ENCODE measurements at regions not wholly inside any gene's neighbourhood (a gene's known extent, or its start where the extent isn't known, plus 50 kb on each side); places are given as distances from the start of the nearest gene placed in this dataset.
"Not testable (repeated sequence)": the region's sequence is repeated elsewhere in the genome, so short reads cannot be mapped to it uniquely, and the experiment has no call there.

- no peak for DNase-seq
Measured at GRCh38 chr10:81135851-81136250, 598.1 kb downstream of the SH2D4B start.

DNA sequence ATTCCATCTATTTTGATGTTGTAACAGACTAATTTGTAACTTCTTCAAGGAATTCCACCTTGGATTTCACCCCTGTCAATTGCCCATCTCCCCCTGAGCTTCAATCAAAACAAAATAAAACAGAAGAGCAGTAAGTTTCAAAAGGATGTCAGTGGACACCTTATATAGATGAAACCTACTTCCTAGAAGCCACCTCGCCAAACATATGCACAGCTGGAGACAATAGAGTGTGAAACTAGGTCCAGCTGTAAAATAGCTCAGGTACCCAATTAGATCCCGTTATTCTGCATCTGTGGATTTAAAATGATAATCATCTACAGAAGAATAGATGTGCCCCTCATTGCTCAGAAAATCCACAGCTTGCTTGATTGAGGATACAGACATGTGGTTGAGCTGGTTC lies 598.6 kb downstream of the SH2D4B start:
- no peak for DNase-seq

DNA sequence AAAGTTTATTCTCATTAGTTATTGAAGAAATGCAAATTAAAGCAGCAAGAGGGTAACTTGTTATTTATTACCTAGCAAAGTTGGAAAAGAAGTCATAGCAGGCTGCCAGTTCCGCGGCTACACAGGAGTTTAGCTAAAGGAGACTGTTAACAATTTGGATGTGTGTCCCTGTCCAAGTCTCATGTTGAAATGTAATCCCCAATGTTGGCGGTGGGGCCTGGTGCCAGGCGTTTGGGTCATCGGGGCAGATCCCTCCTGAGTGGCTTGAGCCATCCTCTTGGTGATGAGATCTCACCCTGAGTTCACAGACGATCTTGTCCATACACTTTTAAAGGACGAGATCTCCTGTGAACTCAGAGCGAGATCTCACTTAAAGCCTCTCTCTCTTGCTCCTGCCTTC lies 608.3 kb downstream of the SH2D4B start:
- no peak for DNase-seq

GRCh38 chr10:81146436-81146835 lies 608.7 kb downstream of the SH2D4B start:
- no peak for DNase-seq

- DNase-seq = no peak
Measured at GRCh38 chr10:81152656-81153055, 615.0 kb downstream of the SH2D4B start.

DNA sequence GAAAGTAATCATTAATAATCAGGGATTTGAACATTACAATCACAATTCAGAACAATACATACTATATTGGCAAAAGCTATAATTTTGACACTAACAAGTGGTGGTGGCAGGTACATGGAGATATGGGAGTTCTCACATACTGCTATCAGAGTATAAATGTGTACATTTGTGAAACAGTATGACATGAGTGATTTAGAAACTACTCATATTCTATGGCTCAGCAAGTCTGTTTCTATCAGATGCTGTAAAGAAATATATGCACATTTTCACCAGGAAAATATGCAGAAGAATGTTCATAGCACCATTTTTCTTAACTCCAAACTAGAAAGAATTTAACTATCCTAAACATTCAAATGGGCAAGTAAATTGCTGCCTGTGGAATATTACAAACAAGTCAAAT lies 620.0 kb downstream of the SH2D4B start:
- no peak for DNase-seq

GRCh38 chr10:81177651-81178244 lies 640.0 kb downstream of the SH2D4B start:
- DNase-seq = no peak

DNA sequence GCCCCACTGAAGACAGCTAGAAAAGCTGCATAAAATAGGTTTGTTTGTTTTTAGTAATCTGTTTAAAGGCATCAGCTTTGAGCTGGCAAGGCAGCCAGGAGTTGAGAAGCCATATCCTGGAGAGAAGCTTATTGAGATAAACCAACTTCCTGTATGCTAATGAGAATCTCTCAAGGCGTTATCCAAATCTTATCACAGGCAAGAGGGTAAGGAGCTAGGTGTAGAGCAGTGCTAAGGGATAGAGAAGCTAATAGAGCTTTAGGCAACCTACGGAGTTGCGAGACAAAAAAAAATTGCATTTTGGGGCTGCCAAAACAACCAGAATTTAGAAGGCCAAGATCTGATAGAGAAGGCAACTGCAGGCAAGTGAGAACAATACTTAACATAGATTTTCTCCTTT lies 641.6 kb downstream of the SH2D4B start:
- DNase-seq = no peak

DNA sequence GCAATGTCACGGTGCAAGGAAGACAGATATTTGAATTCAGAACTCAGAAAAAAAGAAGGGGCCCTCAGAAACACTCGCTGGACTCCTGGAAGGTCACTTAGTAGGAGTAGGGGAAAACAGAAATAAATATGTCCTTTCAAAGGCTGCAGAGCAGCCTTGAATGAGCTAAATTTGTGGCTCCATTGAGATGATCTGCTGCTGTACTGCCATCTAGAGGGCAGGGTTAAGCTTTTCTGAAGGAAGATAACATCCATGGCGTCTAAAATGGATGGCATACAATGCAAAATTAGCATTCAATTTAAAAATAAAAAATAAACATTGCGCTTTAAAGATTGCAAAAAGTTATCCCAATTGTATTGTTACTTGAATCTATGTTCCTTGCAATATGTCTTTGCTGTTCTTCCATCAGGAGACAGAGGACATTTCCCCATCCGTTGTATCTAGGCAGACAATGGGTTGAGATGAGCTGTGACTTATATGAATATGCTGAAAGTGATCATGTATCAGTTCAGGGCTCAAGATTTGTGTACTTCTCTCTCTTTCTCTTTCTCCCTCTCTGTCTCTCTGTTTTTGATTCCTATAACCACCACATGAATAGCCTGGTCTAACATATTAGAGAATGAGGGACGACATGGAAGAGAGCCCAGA lies 642.2 kb downstream of the SH2D4B start:
- DNase-seq = no peak

GRCh38 chr10:81182296-81182695 lies 644.6 kb downstream of the SH2D4B start:
- DNase-seq = no peak

DNA sequence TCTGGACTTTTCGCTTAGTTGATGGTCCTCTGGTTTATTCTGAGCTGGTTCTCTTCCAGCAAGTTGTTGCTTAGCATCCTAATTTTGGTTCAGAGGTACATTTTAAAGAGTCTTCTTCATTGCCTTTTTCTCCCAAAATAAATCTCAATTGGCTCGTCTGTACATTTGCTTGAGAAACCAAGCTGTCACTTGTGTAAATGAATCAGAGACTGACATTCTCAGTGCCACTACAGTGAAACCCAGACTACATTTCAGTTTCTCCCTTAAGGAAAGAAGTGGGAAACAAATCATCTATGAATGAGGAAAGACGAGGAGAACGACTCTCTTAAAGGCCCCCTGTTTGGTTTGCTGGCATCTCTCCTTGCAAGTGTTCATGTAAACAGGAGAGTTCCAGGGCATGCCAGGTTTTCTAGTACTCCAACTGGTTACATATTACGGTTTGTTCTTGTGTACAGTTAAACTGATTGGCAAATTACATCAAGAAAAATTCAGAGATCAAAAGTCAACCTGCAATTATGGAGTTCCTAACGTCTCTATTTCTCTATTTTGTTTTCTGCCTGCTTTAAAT lies 654.6 kb downstream of the SH2D4B start:
- no peak for DNase-seq

DNA sequence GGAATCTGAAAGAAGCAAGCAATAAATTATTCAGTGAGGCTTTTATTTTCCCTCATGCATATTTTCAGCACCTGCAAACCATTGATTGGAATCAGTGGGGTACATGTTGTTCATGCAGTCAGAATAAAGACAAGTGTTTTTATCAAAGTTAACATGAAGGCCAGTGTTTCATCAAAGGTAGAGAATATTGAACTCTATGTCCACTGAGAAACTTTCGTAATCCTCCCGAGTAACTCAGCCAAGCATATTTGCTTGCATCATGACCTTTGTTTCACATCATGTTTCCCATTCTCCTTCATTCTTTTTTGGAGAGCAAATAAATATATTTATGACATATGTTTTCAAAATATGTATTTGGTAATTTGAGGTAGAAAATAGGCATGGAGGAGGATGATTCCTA lies 663.1 kb downstream of the SH2D4B start:
- no peak for DNase-seq

- not testable (repeated sequence) for DNase-seq
Measured at GRCh38 chr10:81207359-81207758, 667.6 kb upstream of the NRG3 start.

GRCh38 chr10:81213370-81213769 lies 661.6 kb upstream of the NRG3 start:
- DNase-seq = no peak

DNA sequence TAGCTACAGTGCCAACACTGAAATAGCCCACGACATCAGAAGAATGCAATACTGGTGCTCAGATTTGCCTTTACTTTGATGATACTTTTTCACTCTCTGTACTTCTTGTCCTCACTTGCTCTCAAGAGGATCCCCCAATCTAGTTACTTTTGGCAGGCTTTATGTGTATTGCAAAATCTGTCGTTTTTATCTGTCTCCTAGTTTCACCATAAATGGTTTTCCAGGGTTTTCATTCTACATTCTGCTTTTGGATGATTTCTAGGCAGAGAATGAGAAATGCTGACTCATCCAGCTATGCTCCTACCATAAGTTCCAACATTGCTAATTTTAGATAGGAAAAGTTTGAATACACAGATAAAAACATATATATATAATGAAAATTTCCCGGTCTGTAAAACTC lies 659.5 kb upstream of the NRG3 start:
- no peak for DNase-seq

GRCh38 chr10:81216949-81217348 lies 658.0 kb upstream of the NRG3 start:
- DNase-seq = no peak

GRCh38 chr10:81218307-81218706 lies 656.7 kb upstream of the NRG3 start:
- DNase-seq = no peak

GRCh38 chr10:81219758-81220157 lies 655.2 kb upstream of the NRG3 start:
- no peak for DNase-seq

- no peak for DNase-seq
Measured at GRCh38 chr10:81248886-81249285, 626.1 kb upstream of the NRG3 start.

DNA sequence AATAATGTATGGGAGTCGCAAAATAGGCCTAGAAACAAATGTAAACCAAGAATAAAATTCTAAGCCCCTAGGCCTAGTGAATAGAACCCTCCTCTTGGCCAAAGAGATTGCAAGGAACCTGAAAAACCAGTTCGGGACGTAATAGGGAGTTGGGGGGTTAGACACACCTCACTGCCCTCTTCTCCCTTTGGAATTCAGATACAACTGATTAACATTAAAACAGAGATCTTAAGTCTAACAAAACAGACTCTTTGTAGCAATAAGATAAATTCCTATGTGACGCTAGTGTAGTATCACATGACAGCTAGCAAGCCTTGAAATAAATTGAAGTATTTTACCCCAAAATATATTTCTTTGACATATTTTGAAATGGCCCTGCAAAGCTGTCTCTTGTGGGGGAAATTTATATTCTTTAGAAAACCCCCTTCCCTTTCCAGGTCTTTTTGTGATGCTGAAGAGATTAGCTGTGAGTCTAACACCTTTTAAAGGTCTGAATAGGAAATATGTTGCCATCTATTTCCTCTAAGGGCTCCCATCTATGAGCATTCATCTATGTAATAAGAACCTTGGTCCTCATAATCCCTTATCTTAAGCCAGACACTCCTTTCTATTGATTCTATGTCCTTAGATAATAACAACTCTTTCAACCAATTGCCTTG lies 623.4 kb upstream of the NRG3 start:
- DNase-seq = no peak

DNA sequence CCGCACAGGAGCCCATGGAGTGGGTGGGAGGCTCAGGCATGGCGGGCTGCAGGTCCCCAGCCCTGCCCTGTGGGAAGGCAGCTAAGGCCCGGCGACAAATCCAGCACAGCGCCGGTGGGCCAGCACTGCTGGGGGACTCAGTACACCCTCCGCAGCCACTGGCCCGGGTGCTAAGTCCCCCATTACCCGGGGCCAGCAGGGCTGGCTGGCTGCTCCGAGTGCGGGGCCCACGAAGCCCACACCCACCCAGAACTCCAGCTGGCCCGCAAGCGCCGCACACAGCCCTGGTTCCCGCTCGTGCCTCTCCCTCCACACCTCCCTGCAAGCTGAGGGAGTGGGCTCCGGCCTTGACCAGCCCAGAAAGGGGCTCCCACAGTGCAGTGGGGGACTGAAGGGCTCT lies 610.0 kb upstream of the NRG3 start:
- not testable (repeated sequence) for DNase-seq

DNA sequence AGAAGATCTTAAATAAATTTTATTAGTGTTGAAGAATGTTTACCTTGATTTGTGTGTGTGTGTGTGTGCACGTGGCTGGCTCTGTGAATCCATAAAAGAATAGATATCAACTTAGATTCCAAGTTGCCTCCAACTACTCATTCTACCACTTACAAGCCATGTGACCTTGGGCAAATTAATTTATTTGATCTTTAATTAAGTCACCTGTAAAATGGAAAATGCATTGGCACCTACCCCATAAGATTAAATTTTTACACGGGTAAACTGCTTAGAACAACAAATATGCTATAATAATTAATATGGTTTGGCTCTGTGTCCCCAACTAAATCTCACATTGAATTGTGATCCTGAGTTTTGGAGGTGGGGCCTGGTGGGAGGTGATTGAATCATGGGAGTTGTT lies 604.9 kb upstream of the NRG3 start:
- no peak for DNase-seq

GRCh38 chr10:81280497-81281479 lies 594.2 kb upstream of the NRG3 start:
- DNase-seq = no peak
